ENCODE measurements at regions not wholly inside any gene's neighbourhood (a gene's known extent, or its start where the extent isn't known, plus 50 kb on each side); places are given as distances from the start of the nearest gene placed in this dataset.

DNA sequence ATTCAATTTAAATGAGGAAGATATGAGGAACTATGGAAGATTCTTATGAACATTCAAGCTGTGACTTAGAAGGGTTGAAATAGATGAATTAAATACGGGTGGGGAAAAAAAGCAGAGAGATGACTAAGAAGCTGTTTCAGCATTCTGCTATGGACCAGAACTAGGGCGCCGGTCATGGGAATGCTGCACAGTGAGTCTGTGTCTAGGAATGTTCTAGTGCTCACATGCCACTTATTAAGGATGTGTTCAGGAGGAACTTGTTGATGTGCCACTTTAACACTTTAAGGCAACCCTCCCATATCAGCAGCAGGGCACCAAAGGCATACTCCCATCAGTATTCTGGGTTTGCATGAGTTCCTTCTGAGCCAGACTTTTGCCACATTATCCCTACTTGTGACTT, 152.1 kb downstream of the POSTN start:
- TF ChIP-seq POLR2A (IDR thresholded peaks at IDR 0.05; ENCODE audit: low read length) (no peak), GATA1 (IDR thresholded peaks at IDR 0.05; ENCODE audit: low read depth, low read length) (no peak)
